ENCODE measurements at regions not wholly inside any gene's neighbourhood (a gene's known extent, or its start where the extent isn't known, plus 50 kb on each side); places are given as distances from the start of the nearest gene placed in this dataset.

DNA sequence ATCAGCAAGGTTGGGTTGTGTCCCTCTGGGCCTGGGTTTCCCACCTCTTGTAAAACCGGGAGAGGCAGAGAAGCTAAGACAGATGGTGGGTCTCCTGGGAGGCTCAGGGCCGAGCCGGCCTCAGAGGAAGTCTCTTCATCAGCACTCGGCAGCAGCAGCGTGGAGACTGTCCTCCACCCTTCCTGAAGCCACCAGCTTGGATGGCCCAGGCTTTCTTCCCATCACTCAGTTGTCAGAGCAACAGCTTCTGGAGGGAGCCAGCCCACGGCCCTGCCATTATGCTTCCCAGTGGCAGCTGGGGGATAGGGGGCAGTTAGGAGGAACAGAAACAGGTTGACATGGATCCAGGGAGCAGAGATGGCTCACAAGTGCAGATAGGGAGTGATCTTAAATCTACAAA is 191.0 kb downstream of the KATNAL1 start:
- H3K4me1 ChIP-seq (ENCODE audit: insufficient read depth) = peaks cover 2% of the 10 kb centered on the region
- no peak overlapping the region for H3K4me3 ChIP-seq
- no peaks in the 10 kb centered on the region for H3K27me3 ChIP-seq
- no peaks in the 10 kb centered on the region for H3K36me3 ChIP-seq
- 59 to 73% (median 73%) methylated on average over 6 of the region's 6 CpGs for WGBS, 3 donors
- no peak for TF ChIP-seq EP300 (IDR thresholded peaks at IDR 0.05)
- TF ChIP-seq POLR2A (IDR thresholded peaks at IDR 0.05) = no peak
- TF ChIP-seq CTCF (IDR thresholded peaks at IDR 0.05) = no peak
- no peak overlapping the region for H3K27ac ChIP-seq
- no peaks in the 10 kb centered on the region for H3K9me3 ChIP-seq
- intact Hi-C loops (cut with DNase I) = loop anchor here in 3 of 4 donors (5.0 to 10.0 kb wide), 3 partner anchors 262 to 928 kb away; partner anchors contain the start of gene UBL3 (in 1 of the 3)
- no peak for DNase-seq

- peaks cover 2% of the 10 kb centered on the region for H3K4me1 ChIP-seq (ENCODE audit: insufficient read depth)
- no peak for DNase-seq
- peak overlapping the region in 1 of 2 donors; percentile 50 for H3K27ac ChIP-seq
- TF ChIP-seq CTCF (IDR thresholded peaks at IDR 0.05) (peak in 2 of 3 donors; percentile 1 to 4), EP300 (IDR thresholded peaks at IDR 0.05) (no peak)
- H3K36me3 ChIP-seq = no peaks in the 10 kb centered on the region
- peak overlapping the region; percentile 54 for H3K4me3 ChIP-seq
- intact Hi-C loops (cut with DNase I) = loop anchor here (2.0 to 10.0 kb wide), 4 partner anchors 260 to 930 kb away; partner anchors contain the start of gene UBL3 (in 1 of the 4)
- WGBS, 3 donors = 1 to 4% (median 1%) methylated on average over 9 of the region's 9 CpGs
- H3K27me3 ChIP-seq = no peaks in the 10 kb centered on the region
- H3K9me3 ChIP-seq = no peaks in the 10 kb centered on the region
Measured at GRCh38 chr13:30115257-30115600, 192.1 kb downstream of the KATNAL1 start.

DNA sequence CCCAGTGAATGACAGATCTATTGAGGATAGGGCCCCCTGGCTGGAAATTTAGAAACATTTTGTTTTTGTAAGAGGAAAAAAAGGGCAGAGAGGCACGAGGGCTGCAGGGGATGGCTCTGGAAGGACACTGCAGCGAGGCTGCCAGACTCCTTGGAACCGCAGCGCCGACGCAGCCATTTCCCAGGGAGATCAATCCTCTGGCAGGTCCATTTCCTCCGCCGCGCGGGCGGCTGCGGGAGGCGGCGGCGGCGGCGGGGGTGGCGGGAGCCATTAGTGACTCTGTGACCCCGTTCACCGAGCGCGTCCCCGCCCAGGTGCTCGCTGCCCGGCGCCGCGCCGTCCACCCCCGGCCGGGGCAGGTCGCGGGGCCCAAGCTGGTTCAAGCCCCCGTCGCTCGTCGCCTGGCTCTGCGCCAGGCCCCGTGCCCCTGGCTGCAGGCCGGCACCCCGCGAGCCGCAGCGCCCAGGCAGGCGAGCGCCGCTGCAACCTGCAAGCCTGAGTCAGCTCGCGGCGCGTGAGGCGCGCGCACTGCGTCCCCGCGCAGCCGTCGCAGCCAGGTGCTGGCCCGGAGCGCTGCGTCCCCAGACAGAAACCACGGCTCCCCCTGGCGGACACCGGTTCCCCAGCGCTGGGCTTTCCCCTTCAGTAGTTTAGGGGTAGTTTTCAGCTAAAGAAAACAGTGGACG is 192.6 kb downstream of the KATNAL1 start:
- intact Hi-C loops (cut with DNase I) = loop anchor here (2.0 to 10.0 kb wide), 7 partner anchors 260 to 930 kb away; partner anchors contain the start of gene UBL3 (in 1 of the 4)
- no peaks in the 10 kb centered on the region for H3K9me3 ChIP-seq
- peaks cover 2% of the 10 kb centered on the region for H3K4me1 ChIP-seq (ENCODE audit: insufficient read depth)
- WGBS, 3 donors = 0 to 1% (median 1%) methylated on average over 26 to 67 of the region's 67 CpGs
- TF ChIP-seq POLR2A (IDR thresholded peaks at IDR 0.05) = no peak
- no peak for TF ChIP-seq EP300 (IDR thresholded peaks at IDR 0.05)
- TF ChIP-seq CTCF (IDR thresholded peaks at IDR 0.05) = peak; percentile 54 to 89 (median 79)
- peak; percentile 80 to 93 (median 88) for DNase-seq
- peak overlapping the region; percentile 54 for H3K4me3 ChIP-seq
- no peaks in the 10 kb centered on the region for H3K36me3 ChIP-seq
- H3K27me3 ChIP-seq = no peaks in the 10 kb centered on the region
- peak overlapping the region; percentile 27 to 50 for H3K27ac ChIP-seq

DNA sequence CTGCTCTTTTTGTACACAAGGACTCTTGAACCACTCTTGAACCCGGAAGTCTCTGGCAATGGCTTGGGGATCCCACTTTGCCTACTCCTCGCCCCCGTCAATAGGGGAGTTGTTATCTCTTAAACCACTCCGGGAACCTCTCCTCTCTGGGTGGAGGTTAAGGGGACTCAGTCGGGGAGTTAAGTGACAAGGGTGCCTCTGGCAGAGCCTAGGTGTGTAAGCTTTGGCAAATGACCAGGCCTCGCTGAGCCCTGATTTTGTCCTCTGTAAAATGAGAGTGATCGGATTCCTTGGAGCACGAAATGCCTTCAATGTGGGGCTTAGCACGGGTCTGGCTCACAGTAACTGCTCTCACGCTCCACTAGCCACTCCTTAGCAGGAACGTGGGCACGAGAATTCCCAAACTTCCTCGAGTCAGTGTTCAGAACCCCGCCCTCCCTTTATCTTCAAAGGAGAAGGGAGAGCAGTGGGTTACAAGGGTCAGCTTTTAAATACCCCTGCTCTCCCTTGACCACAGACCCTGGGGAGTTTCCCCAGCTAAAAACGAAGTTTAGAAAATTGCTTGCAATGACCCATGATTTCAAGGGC is 193.3 kb downstream of the KATNAL1 start:
- Histone ChIP-seq H3K4me1 (ENCODE audit: insufficient read depth) (peaks cover 2% of the 10 kb centered on the region), H3K4me3 (no peak overlapping the region), H3K36me3 (no peaks in the 10 kb centered on the region), H3K9me3 (no peaks in the 10 kb centered on the region), H3K27me3 (no peaks in the 10 kb centered on the region), H3K27ac (peak overlapping the region; percentile 27 to 50)
- TF ChIP-seq POLR2A (IDR thresholded peaks at IDR 0.05) = no peak
- TF ChIP-seq CTCF (IDR thresholded peaks at IDR 0.05) = no peak
- DNase-seq = peak in 1 of 5 donors; percentile 25
- intact Hi-C loops (cut with DNase I) = loop anchor here in 3 of 4 donors (2.0 to 10.0 kb wide), 7 partner anchors 259 to 931 kb away; partner anchors contain the start of gene UBL3 (in 1 of the 3)
- WGBS, 3 donors = 52 to 56% (median 54%) methylated on average over 15 of the region's 15 CpGs
